Osteoblast (primary cell): ENCODE measurements at regions not wholly inside any gene's neighbourhood (a gene's known extent, or its start where the extent isn't known, plus 50 kb on each side); places are given as distances from the start of the nearest gene placed in this dataset.

Experiments used
- DNase-seq: peaks from one replicate; pipeline ENCODE4 v3.0.0; 2011; ENCODE audit warnings: low spot score, mixed read lengths; ENCODE audit not compliant: insufficient read length; ENCODE audit errors: missing footprints
- H2AFZ ChIP-seq: 2 replicates; pipeline ENCODE4 v1.6.0; 2011; ENCODE audit warnings: mild to moderate bottlenecking, low read length
- H3K27ac ChIP-seq: 2 replicates; pipeline ENCODE4 v1.5.1; 2011; ENCODE audit warnings: mild to moderate bottlenecking, low read depth, low read length, moderate library complexity
- H3K27me3 ChIP-seq: 2 replicates; pipeline ENCODE4 v1.6.0; 2012; ENCODE audit warnings: mild to moderate bottlenecking, control low read depth, inconsistent platforms, low read length, moderate library complexity; ENCODE audit not compliant: insufficient read depth
- H3K36me3 ChIP-seq: 2 replicates; pipeline ENCODE4 v1.5.1; 2011; ENCODE audit warnings: mild to moderate bottlenecking, low read length, control low read depth, moderate library complexity; ENCODE audit not compliant: insufficient read depth
- H3K4me1 ChIP-seq: 2 replicates; pipeline ENCODE4 v1.5.1; 2011; ENCODE audit warnings: mild to moderate bottlenecking, low read length, control low read depth, moderate library complexity; ENCODE audit not compliant: insufficient read depth
- H3K4me2 ChIP-seq: 2 replicates; pipeline ENCODE4 v1.6.0; 2011; ENCODE audit warnings: mild to moderate bottlenecking, low read length; ENCODE audit not compliant: insufficient read depth
- H3K4me3 ChIP-seq: fragments of 200-600 bp; sonication (generic); 3 replicates; pipeline ENCODE4 v1.5.1; 2012; ENCODE audit warnings: mild to moderate bottlenecking, low read length, inconsistent platforms; ENCODE audit not compliant: insufficient read depth
- H3K79me2 ChIP-seq: 2 replicates; pipeline ENCODE4 v1.6.0; 2012; ENCODE audit warnings: mild to moderate bottlenecking, low read length, control low read depth, inconsistent platforms; ENCODE audit not compliant: insufficient read depth
- H3K9me3 ChIP-seq: 2 replicates; pipeline ENCODE4 v1.5.1; 2011; ENCODE audit warnings: low read depth, low read length, control low read depth
- H4K20me1 ChIP-seq: 2 replicates; pipeline ENCODE4 v1.6.0; 2012; ENCODE audit warnings: mild to moderate bottlenecking, low read length, control low read depth; ENCODE audit not compliant: insufficient read depth
- CTCF ChIP-seq: IDR thresholded peaks from 2 replicates; pipeline ENCODE4 v1.5.1; 2011; ENCODE audit warnings: mild to moderate bottlenecking, low read depth, low read length, moderate library complexity; ENCODE audit errors: extremely low read depth

GRCh38 chr10:3272300-3272699 lies 99.7 kb upstream of the PITRM1 start:
- no peaks in the 10 kb centered on the region for H3K4me1 ChIP-seq
- no peak for DNase-seq
- no peaks in the 10 kb centered on the region for H3K36me3 ChIP-seq
- H3K9me3 ChIP-seq: no peaks in the 10 kb centered on the region
- H2AFZ ChIP-seq: no peak overlapping the region
- no peaks in the 10 kb centered on the region for H3K79me2 ChIP-seq
- peaks cover 27% of the 10 kb centered on the region for H3K27me3 ChIP-seq
- no peak for TF ChIP-seq CTCF
- H4K20me1 ChIP-seq: no peaks in the 10 kb centered on the region
- no peak overlapping the region for H3K4me2 ChIP-seq
- H3K27ac ChIP-seq: no peak overlapping the region
- H3K4me3 ChIP-seq: no peak overlapping the region

- no peaks in the 10 kb centered on the region for H4K20me1 ChIP-seq
- no peak overlapping the region for H3K27ac ChIP-seq
- no peaks in the 10 kb centered on the region for H3K36me3 ChIP-seq
- H2AFZ ChIP-seq: no peak overlapping the region
- H3K9me3 ChIP-seq: no peaks in the 10 kb centered on the region
- H3K4me3 ChIP-seq: no peak overlapping the region
- no peak overlapping the region for H3K4me2 ChIP-seq
- peaks cover 25% of the 10 kb centered on the region for H3K27me3 ChIP-seq
- H3K79me2 ChIP-seq: no peaks in the 10 kb centered on the region
- H3K4me1 ChIP-seq: no peaks in the 10 kb centered on the region
- no peak for DNase-seq
- TF ChIP-seq CTCF: no peak
Measured at GRCh38 chr10:3271354-3272115, 99.0 kb upstream of the PITRM1 start.

DNA sequence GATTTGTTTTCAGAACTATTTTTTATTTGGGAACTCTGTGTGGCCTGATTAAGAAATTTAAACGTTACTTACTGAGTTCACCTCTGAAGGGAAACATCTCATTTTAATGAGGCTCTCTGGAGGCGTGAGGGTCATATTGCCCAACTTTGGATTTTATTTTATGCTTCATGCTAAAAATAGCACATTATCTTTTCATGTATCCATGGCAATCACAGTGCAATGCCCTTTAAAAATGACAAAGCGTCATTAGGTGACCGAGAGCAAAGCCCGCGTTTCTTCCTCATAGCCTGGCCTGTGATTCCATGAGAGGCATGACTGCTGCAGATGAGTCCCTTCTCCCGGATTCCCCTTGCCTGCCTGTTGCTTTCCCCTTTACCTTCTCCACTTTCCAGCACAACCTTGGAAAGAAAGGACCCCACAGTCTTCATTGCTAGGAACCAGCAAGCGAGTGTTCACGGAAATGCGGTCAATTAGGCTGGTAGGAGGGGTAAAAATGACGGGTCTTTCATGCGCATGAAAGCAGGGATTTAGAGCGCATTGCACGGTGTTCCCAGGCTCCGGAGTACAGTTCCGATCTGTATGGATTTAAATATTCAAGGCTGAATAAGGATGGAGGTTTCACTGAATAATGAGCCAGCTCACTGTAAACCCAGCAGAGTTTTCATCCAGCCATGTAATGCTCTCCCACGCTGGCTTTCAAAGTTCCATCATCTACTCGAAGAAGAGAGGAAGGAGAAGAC lies 98.2 kb upstream of the PITRM1 start:
- Histone ChIP-seq H3K27ac (no peak overlapping the region), H3K4me1 (no peaks in the 10 kb centered on the region), H3K27me3 (peaks cover 25% of the 10 kb centered on the region), H2AFZ (no peak overlapping the region), H3K4me2 (no peak overlapping the region), H3K4me3 (no peak overlapping the region), H3K79me2 (no peaks in the 10 kb centered on the region), H4K20me1 (no peaks in the 10 kb centered on the region), H3K36me3 (no peaks in the 10 kb centered on the region), H3K9me3 (no peaks in the 10 kb centered on the region)
- no peak for DNase-seq
- TF ChIP-seq CTCF: no peak

- no peaks in the 10 kb centered on the region for H3K9me3 ChIP-seq
- no peaks in the 10 kb centered on the region for H4K20me1 ChIP-seq
- no peak overlapping the region for H3K4me2 ChIP-seq
- H3K27ac ChIP-seq: no peak overlapping the region
- no peak for TF ChIP-seq CTCF
- no peak overlapping the region for H2AFZ ChIP-seq
- peaks cover 17% of the 10 kb centered on the region for H3K27me3 ChIP-seq
- no peak overlapping the region for H3K4me3 ChIP-seq
- H3K79me2 ChIP-seq: no peaks in the 10 kb centered on the region
- H3K4me1 ChIP-seq: no peaks in the 10 kb centered on the region
- no peak for DNase-seq
- H3K36me3 ChIP-seq: no peaks in the 10 kb centered on the region
Measured at GRCh38 chr10:3268025-3268424, 95.4 kb upstream of the PITRM1 start.
